LNCAP (cell line): ENCODE measurements at regions not wholly inside any gene's neighbourhood (a gene's known extent, or its start where the extent isn't known, plus 50 kb on each side); places are given as distances from the start of the nearest gene placed in this dataset.

Source experiments
- CTCF ChIP-seq: fragments of 450-650 bp; IDR thresholded peaks from 2 replicates; pipeline ENCODE4 v1.5.1; 2017; ENCODE audit warnings: mild to moderate bottlenecking

GRCh38 chr3:152728231-152728980 is 106.5 kb upstream of the P2RY1 start:
- TF ChIP-seq CTCF = no peak

GRCh38 chr3:152729906-152730305 is 105.0 kb upstream of the P2RY1 start:
- no peak for TF ChIP-seq CTCF

GRCh38 chr3:152731511-152731910 is 103.4 kb upstream of the P2RY1 start:
- TF ChIP-seq CTCF = no peak

- TF ChIP-seq CTCF = no peak
These were observed 101.3 kb upstream of the P2RY1 start for GRCh38 chr3:152733584-152734119.

GRCh38 chr3:152737021-152737908 is 97.7 kb upstream of the P2RY1 start:
- no peak for TF ChIP-seq CTCF

GRCh38 chr3:152738656-152739055 is 96.3 kb upstream of the P2RY1 start:
- no peak for TF ChIP-seq CTCF

GRCh38 chr3:152742368-152743347 is 92.3 kb upstream of the P2RY1 start:
- TF ChIP-seq CTCF = no peak
